ENCODE measurements at regions not wholly inside any gene's neighbourhood (a gene's known extent, or its start where the extent isn't known, plus 50 kb on each side); places are given as distances from the start of the nearest gene placed in this dataset.

GRCh38 chr22:49413146-49413545 is 414.5 kb downstream of the BRD1 start:
- H3K4me3 Mint-ChIP-seq = no peak overlapping the region
- no peak overlapping the region for H3K27ac Mint-ChIP-seq
- H3K4me3 ChIP-seq (ENCODE audit: low read length) = no peak overlapping the region
- no peaks in the 10 kb centered on the region for H3K36me3 ChIP-seq (ENCODE audit: insufficient read depth, low read length)
- no peak for DNase-seq
- H3K36me3 Mint-ChIP-seq = no peaks in the 10 kb centered on the region
- no peaks in the 10 kb centered on the region for H3K9me3 ChIP-seq (ENCODE audit: low read length)
- no peaks in the 10 kb centered on the region for H3K27me3 ChIP-seq (ENCODE audit: insufficient read depth, low read length, poor library complexity, severe bottlenecking)
- CTCF ChIA-PET = no interaction called here
- H3K9me3 Mint-ChIP-seq = peaks cover 0 to 9% (median 3%) of the 10 kb centered on the region in 5 donors
- no peaks in the 10 kb centered on the region for H3K4me1 Mint-ChIP-seq
- no peak overlapping the region for H3K27ac ChIP-seq (ENCODE audit: low read depth, low read length)
- POLR2A ChIA-PET = no interaction called here
- H3K4me1 ChIP-seq (ENCODE audit: insufficient read depth, low read length) = no peaks in the 10 kb centered on the region
- H3K27me3 Mint-ChIP-seq = peaks cover 10 to 16% of the 10 kb centered on the region in 2 donors

- H3K4me3 ChIP-seq (ENCODE audit: low read length) = no peak overlapping the region
- H3K27ac ChIP-seq (ENCODE audit: low read depth, low read length) = no peak overlapping the region
- H3K36me3 ChIP-seq (ENCODE audit: insufficient read depth, low read length) = no peaks in the 10 kb centered on the region
- DNase-seq = no peak
- peaks cover 0 to 9% (median 3%) of the 10 kb centered on the region in 5 donors for H3K9me3 Mint-ChIP-seq
- H3K36me3 Mint-ChIP-seq = no peaks in the 10 kb centered on the region
- no peaks in the 10 kb centered on the region for H3K4me1 ChIP-seq (ENCODE audit: insufficient read depth, low read length)
- POLR2A ChIA-PET = no interaction called here
- no peaks in the 10 kb centered on the region for H3K9me3 ChIP-seq (ENCODE audit: low read length)
- H3K4me1 Mint-ChIP-seq = no peaks in the 10 kb centered on the region
- H3K27me3 ChIP-seq (ENCODE audit: insufficient read depth, low read length, poor library complexity, severe bottlenecking) = no peaks in the 10 kb centered on the region
- CTCF ChIA-PET = no interaction called here
- H3K4me3 Mint-ChIP-seq = no peak overlapping the region
- no peak overlapping the region for H3K27ac Mint-ChIP-seq
- peaks cover 7 to 16% of the 10 kb centered on the region in 2 donors for H3K27me3 Mint-ChIP-seq
Observed at GRCh38 chr22:49412236-49412635, 415.4 kb downstream of the BRD1 start.

- no peaks in the 10 kb centered on the region for H3K27me3 ChIP-seq (ENCODE audit: insufficient read depth, low read length, poor library complexity, severe bottlenecking)
- no peaks in the 10 kb centered on the region for H3K36me3 Mint-ChIP-seq
- no peak overlapping the region for H3K27ac ChIP-seq (ENCODE audit: low read depth, low read length)
- POLR2A ChIA-PET = no interaction called here
- no peak overlapping the region for H3K4me3 Mint-ChIP-seq
- CTCF ChIA-PET = no interaction called here
- no peak overlapping the region for H3K4me3 ChIP-seq (ENCODE audit: low read length)
- H3K27me3 Mint-ChIP-seq = peaks cover 7 to 18% of the 10 kb centered on the region in 2 donors
- H3K27ac Mint-ChIP-seq = no peak overlapping the region
- no peaks in the 10 kb centered on the region for H3K4me1 ChIP-seq (ENCODE audit: insufficient read depth, low read length)
- no peaks in the 10 kb centered on the region for H3K4me1 Mint-ChIP-seq
- no peaks in the 10 kb centered on the region for H3K36me3 ChIP-seq (ENCODE audit: insufficient read depth, low read length)
- peaks cover 0 to 9% (median 3%) of the 10 kb centered on the region in 5 donors for H3K9me3 Mint-ChIP-seq
- no peaks in the 10 kb centered on the region for H3K9me3 ChIP-seq (ENCODE audit: low read length)
- DNase-seq = no peak
Observed at GRCh38 chr22:49411236-49411635, 416.4 kb downstream of the BRD1 start.

GRCh38 chr22:49408102-49408836 is 419.4 kb downstream of the BRD1 start:
- H3K4me3 ChIP-seq (ENCODE audit: low read length) = no peak overlapping the region
- POLR2A ChIA-PET = no interaction called here
- Mint-ChIP-seq H3K4me3 (no peak overlapping the region), H3K9me3 (peaks cover 0 to 9% (median 3%) of the 10 kb centered on the region in 5 donors), H3K4me1 (no peaks in the 10 kb centered on the region), H3K27ac (no peak overlapping the region), H3K27me3 (peaks cover 7 to 25% of the 10 kb centered on the region in 2 donors), H3K36me3 (no peaks in the 10 kb centered on the region)
- H3K4me1 ChIP-seq (ENCODE audit: insufficient read depth, low read length) = no peaks in the 10 kb centered on the region
- H3K36me3 ChIP-seq (ENCODE audit: insufficient read depth, low read length) = no peaks in the 10 kb centered on the region
- CTCF ChIA-PET = no interaction called here
- DNase-seq = no peak
- H3K27ac ChIP-seq (ENCODE audit: low read depth, low read length) = no peak overlapping the region
- H3K9me3 ChIP-seq (ENCODE audit: low read length) = no peaks in the 10 kb centered on the region
- no peaks in the 10 kb centered on the region for H3K27me3 ChIP-seq (ENCODE audit: insufficient read depth, low read length, poor library complexity, severe bottlenecking)

GRCh38 chr22:49406879-49407587 is 420.6 kb downstream of the BRD1 start:
- H3K27me3 Mint-ChIP-seq = peaks cover 7 to 24% of the 10 kb centered on the region in 2 donors
- no peak overlapping the region for H3K27ac Mint-ChIP-seq
- Histone ChIP-seq H3K4me1 (ENCODE audit: insufficient read depth, low read length) (no peaks in the 10 kb centered on the region), H3K27ac (ENCODE audit: low read depth, low read length) (no peak overlapping the region), H3K4me3 (ENCODE audit: low read length) (no peak overlapping the region), H3K27me3 (ENCODE audit: insufficient read depth, low read length, poor library complexity, severe bottlenecking) (no peaks in the 10 kb centered on the region), H3K9me3 (ENCODE audit: low read length) (no peaks in the 10 kb centered on the region), H3K36me3 (ENCODE audit: insufficient read depth, low read length) (no peaks in the 10 kb centered on the region)
- H3K4me3 Mint-ChIP-seq = no peak overlapping the region
- ChIA-PET POLR2A (no interaction called here), CTCF (no interaction called here)
- DNase-seq = no peak
- H3K4me1 Mint-ChIP-seq = no peaks in the 10 kb centered on the region
- no peaks in the 10 kb centered on the region for H3K36me3 Mint-ChIP-seq
- peaks cover 0 to 9% (median 3%) of the 10 kb centered on the region in 5 donors for H3K9me3 Mint-ChIP-seq

GRCh38 chr22:49406047-49406650 is 421.5 kb downstream of the BRD1 start:
- ChIA-PET POLR2A (no interaction called here), CTCF (no interaction called here)
- no peaks in the 10 kb centered on the region for H3K9me3 ChIP-seq (ENCODE audit: low read length)
- Mint-ChIP-seq H3K4me3 (no peak overlapping the region), H3K9me3 (peaks cover 0 to 9% (median 3%) of the 10 kb centered on the region in 5 donors), H3K27ac (peak overlapping the region in 1 of 8 donors; percentile 77), H3K36me3 (no peaks in the 10 kb centered on the region), H3K27me3 (peaks cover 6 to 23% of the 10 kb centered on the region in 2 donors), H3K4me1 (no peaks in the 10 kb centered on the region)
- no peaks in the 10 kb centered on the region for H3K27me3 ChIP-seq (ENCODE audit: insufficient read depth, low read length, poor library complexity, severe bottlenecking)
- H3K4me1 ChIP-seq (ENCODE audit: insufficient read depth, low read length) = no peaks in the 10 kb centered on the region
- no peak overlapping the region for H3K4me3 ChIP-seq (ENCODE audit: low read length)
- no peaks in the 10 kb centered on the region for H3K36me3 ChIP-seq (ENCODE audit: insufficient read depth, low read length)
- no peak for DNase-seq
- H3K27ac ChIP-seq (ENCODE audit: low read depth, low read length) = no peak overlapping the region

- Mint-ChIP-seq H3K9me3 (peaks cover 0 to 9% (median 3%) of the 10 kb centered on the region in 5 donors), H3K27me3 (peaks cover 4 to 25% of the 10 kb centered on the region in 2 donors), H3K4me3 (no peak overlapping the region), H3K36me3 (no peaks in the 10 kb centered on the region), H3K27ac (no peak overlapping the region), H3K4me1 (no peaks in the 10 kb centered on the region)
- no peak overlapping the region for H3K4me3 ChIP-seq (ENCODE audit: low read length)
- H3K4me1 ChIP-seq (ENCODE audit: insufficient read depth, low read length) = no peaks in the 10 kb centered on the region
- H3K36me3 ChIP-seq (ENCODE audit: insufficient read depth, low read length) = no peaks in the 10 kb centered on the region
- CTCF ChIA-PET = no interaction called here
- POLR2A ChIA-PET = no interaction called here
- H3K27me3 ChIP-seq (ENCODE audit: insufficient read depth, low read length, poor library complexity, severe bottlenecking) = no peaks in the 10 kb centered on the region
- no peaks in the 10 kb centered on the region for H3K9me3 ChIP-seq (ENCODE audit: low read length)
- H3K27ac ChIP-seq (ENCODE audit: low read depth, low read length) = no peak overlapping the region
- DNase-seq = no peak
Observed at GRCh38 chr22:49405590-49405989, 422.1 kb downstream of the BRD1 start.

- Mint-ChIP-seq H3K27me3 (peaks cover 4 to 25% of the 10 kb centered on the region in 2 donors), H3K27ac (no peak overlapping the region), H3K9me3 (peaks cover 0 to 5% (median 2%) of the 10 kb centered on the region in 5 donors), H3K4me3 (no peak overlapping the region), H3K36me3 (no peaks in the 10 kb centered on the region), H3K4me1 (no peaks in the 10 kb centered on the region)
- no peaks in the 10 kb centered on the region for H3K4me1 ChIP-seq (ENCODE audit: insufficient read depth, low read length)
- no peaks in the 10 kb centered on the region for H3K36me3 ChIP-seq (ENCODE audit: insufficient read depth, low read length)
- CTCF ChIA-PET = no interaction called here
- H3K27ac ChIP-seq (ENCODE audit: low read depth, low read length) = no peak overlapping the region
- H3K9me3 ChIP-seq (ENCODE audit: low read length) = no peaks in the 10 kb centered on the region
- H3K4me3 ChIP-seq (ENCODE audit: low read length) = no peak overlapping the region
- no peak for DNase-seq
- POLR2A ChIA-PET = no interaction called here
- H3K27me3 ChIP-seq (ENCODE audit: insufficient read depth, low read length, poor library complexity, severe bottlenecking) = no peaks in the 10 kb centered on the region
Observed at GRCh38 chr22:49404576-49405241, 423.0 kb downstream of the BRD1 start.

Data from CD8-positive, alpha-beta memory T cell (primary cell).